HFFc6 (cell line): ENCODE measurements at regions not wholly inside any gene's neighbourhood (a gene's known extent, or its start where the extent isn't known, plus 50 kb on each side); places are given as distances from the start of the nearest gene placed in this dataset.

Experiments used
- DNase-seq: peaks from one replicate; pipeline ENCODE4 v3.0.0-alpha.2; 2018
- H3K27ac Mint-ChIP-seq: 2 replicates; pipeline ENCODE4 v1.8.0; 2020; ENCODE audit warnings: mild to moderate bottlenecking, mixed read lengths
- H3K27me3 Mint-ChIP-seq: 2 replicates; pipeline ENCODE4 v1.8.0; 2021; ENCODE audit warnings: mild to moderate bottlenecking, moderate library complexity, mixed read lengths; ENCODE audit not compliant: insufficient read depth
- H3K36me3 Mint-ChIP-seq: 2 replicates; pipeline ENCODE4 v1.8.0; 2021; ENCODE audit warnings: low read depth, mixed read lengths
- H3K4me1 Mint-ChIP-seq: 2 replicates; pipeline ENCODE4 v1.8.0; 2020; ENCODE audit warnings: low read depth, mixed read lengths
- H3K4me3 Mint-ChIP-seq: 2 replicates; pipeline ENCODE4 v1.8.0; 2020; ENCODE audit warnings: mild to moderate bottlenecking, moderate library complexity, mixed read lengths
- H3K9me3 Mint-ChIP-seq: 2 replicates; pipeline ENCODE4 v1.8.0; 2020; ENCODE audit warnings: mild to moderate bottlenecking, mixed read lengths
- TF ChIP-seq, protein P1 (sequence below): fragments of 200-600 bp; sonication (generic); IDR thresholded peaks from 2 replicates; pipeline ENCODE4 v1.5.0; 2021; ENCODE audit warnings: antibody characterized with exemption, mild to moderate bottlenecking

- TF ChIP-seq, protein P1, sequence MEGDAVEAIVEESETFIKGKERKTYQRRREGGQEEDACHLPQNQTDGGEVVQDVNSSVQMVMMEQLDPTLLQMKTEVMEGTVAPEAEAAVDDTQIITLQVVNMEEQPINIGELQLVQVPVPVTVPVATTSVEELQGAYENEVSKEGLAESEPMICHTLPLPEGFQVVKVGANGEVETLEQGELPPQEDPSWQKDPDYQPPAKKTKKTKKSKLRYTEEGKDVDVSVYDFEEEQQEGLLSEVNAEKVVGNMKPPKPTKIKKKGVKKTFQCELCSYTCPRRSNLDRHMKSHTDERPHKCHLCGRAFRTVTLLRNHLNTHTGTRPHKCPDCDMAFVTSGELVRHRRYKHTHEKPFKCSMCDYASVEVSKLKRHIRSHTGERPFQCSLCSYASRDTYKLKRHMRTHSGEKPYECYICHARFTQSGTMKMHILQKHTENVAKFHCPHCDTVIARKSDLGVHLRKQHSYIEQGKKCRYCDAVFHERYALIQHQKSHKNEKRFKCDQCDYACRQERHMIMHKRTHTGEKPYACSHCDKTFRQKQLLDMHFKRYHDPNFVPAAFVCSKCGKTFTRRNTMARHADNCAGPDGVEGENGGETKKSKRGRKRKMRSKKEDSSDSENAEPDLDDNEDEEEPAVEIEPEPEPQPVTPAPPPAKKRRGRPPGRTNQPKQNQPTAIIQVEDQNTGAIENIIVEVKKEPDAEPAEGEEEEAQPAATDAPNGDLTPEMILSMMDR: no peak
- H3K4me3 Mint-ChIP-seq: no peak overlapping the region
- peaks cover 52% of the 10 kb centered on the region for H3K4me1 Mint-ChIP-seq
- peaks cover 8% of the 10 kb centered on the region for H3K36me3 Mint-ChIP-seq
- H3K27me3 Mint-ChIP-seq: peaks cover 2% of the 10 kb centered on the region; the same call in 1 of the 2 replicates
- no peaks in the 10 kb centered on the region for H3K9me3 Mint-ChIP-seq
- peak overlapping the region; percentile 94; the same call in 1 of the 2 replicates for H3K27ac Mint-ChIP-seq
- DNase-seq: no peak
Measured at GRCh38 chr1:200354243-200354642, 55.6 kb downstream of the ZNF281 start.

DNA sequence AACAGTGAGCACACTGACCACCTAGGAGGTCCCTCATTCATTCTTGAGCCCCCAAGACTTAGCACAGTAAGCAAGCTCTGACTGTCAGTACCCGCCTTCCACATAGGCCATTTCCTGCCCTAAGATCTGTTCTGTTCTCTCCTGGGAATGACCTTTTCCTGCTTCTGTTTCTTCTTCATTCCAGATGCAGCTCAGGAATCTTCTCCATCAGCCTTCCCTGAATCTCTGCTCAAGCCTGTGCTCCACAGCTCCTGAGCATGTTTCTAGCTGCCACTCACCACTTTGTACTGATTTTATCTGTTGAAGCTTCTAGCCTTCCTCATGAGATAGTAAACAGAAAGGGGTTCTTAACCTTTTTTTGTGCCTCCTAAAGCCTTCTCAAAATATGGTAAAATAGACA is 56.6 kb downstream of the ZNF281 start:
- Mint-ChIP-seq H3K36me3 (peaks cover 8% of the 10 kb centered on the region), H3K4me1 (peaks cover 56% of the 10 kb centered on the region), H3K27ac (peak overlapping the region; percentile 94), H3K27me3 (peaks cover 2% of the 10 kb centered on the region; the same call in 1 of the 2 replicates), H3K4me3 (peak overlapping the region; percentile 49), H3K9me3 (no peaks in the 10 kb centered on the region)
- TF ChIP-seq, protein P1: no peak
- no peak for DNase-seq

GRCh38 chr1:200351826-200352549 is 57.8 kb downstream of the ZNF281 start:
- TF ChIP-seq, protein P1: peak; percentile 54
- Mint-ChIP-seq H3K27ac (peak overlapping the region; percentile 94), H3K9me3 (no peaks in the 10 kb centered on the region), H3K4me3 (peak overlapping the region; percentile 88), H3K4me1 (peaks cover 57% of the 10 kb centered on the region), H3K27me3 (peaks cover 2% of the 10 kb centered on the region; the same call in 1 of the 2 replicates), H3K36me3 (peaks cover 8% of the 10 kb centered on the region)
- peak; percentile 98 for DNase-seq

- no peak for DNase-seq
- Mint-ChIP-seq H3K36me3 (peaks cover 8% of the 10 kb centered on the region), H3K9me3 (no peaks in the 10 kb centered on the region), H3K4me3 (peak overlapping the region; percentile 88), H3K27me3 (peaks cover 2% of the 10 kb centered on the region; the same call in 1 of the 2 replicates), H3K4me1 (peaks cover 63% of the 10 kb centered on the region), H3K27ac (peak overlapping the region; percentile 94)
- TF ChIP-seq, protein P1: no peak
Measured at GRCh38 chr1:200351425-200351824, 58.4 kb downstream of the ZNF281 start.

GRCh38 chr1:200346700-200347099 is 63.1 kb downstream of the ZNF281 start:
- H3K36me3 Mint-ChIP-seq: peaks cover 4% of the 10 kb centered on the region; the same call in 1 of the 2 replicates
- no peaks in the 10 kb centered on the region for H3K9me3 Mint-ChIP-seq
- no peak overlapping the region for H3K4me3 Mint-ChIP-seq
- peak; percentile 52 for DNase-seq
- TF ChIP-seq, protein P1: no peak
- peak overlapping the region; percentile 55 for H3K27ac Mint-ChIP-seq
- H3K27me3 Mint-ChIP-seq: peaks cover 2% of the 10 kb centered on the region; the same call in 1 of the 2 replicates
- H3K4me1 Mint-ChIP-seq: peaks cover 50% of the 10 kb centered on the region
